HG03565 (cell line): ENCODE measurements at regions not wholly inside any gene's neighbourhood (a gene's known extent, or its start where the extent isn't known, plus 50 kb on each side); places are given as distances from the start of the nearest gene placed in this dataset.

ENCODE experiments used
- ATAC-seq: cut with Tn5 transposase; IDR thresholded peaks from one replicate; pipeline ENCODE4 v1.9.1; 2021; ENCODE audit warnings: mild to moderate bottlenecking, moderate library complexity; ENCODE audit not compliant: unreplicated experiment

- no peak for ATAC-seq
These were observed 52.2 kb downstream of the FAT3 start for GRCh38 chr11:92276773-92277172.

GRCh38 chr11:92277871-92278270 lies 53.3 kb downstream of the FAT3 start:
- ATAC-seq: no peak

DNA sequence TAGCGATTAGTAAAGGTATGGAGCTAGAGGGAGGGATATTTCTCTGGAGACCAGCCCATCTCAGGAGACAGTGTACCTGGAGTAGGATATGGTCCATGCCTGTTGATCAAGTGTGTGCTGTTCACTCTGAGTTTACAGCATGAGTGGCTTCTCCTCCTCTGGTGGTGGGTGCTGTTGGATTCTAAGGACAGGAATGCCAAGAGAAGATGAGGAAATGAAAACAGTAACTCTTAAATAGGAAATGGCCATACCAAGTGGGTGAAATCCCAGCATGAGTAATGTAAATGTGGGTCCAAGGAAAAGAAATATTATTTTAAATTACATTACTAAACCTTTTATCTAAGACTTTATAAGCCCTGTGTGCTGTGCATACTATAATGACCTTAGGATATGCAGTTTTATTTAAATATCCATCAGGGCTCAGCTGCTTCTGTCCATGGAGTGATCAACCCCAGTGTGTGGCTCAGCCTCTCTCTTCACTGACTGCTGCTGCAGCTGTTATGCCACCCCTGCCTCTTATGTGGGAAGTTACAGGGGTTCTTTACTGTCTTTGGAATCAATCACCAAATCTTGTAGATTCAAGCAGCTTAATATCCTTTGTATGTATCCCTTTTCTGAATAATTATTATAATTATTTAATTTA lies 54.3 kb downstream of the FAT3 start:
- no peak for ATAC-seq

DNA sequence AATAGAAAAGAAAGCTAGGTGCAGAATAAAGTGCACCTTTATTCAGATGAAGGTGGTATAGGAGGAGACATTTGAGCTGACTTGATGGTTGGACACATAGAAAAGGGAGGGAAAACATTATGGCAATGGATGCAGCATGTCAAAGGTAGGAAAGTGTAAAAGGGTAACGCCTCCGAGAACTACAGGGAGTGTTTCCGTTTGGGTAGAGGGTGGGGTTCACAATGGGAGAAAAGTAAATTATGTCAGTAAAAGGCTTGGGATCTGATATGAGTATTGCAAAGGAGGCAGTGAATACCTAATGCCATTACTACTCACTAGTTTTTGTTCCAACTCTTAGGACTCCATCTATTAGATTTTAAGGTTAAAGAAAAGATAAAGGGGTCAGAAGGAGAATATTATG lies 59.5 kb downstream of the FAT3 start:
- ATAC-seq: no peak

GRCh38 chr11:92284558-92284957 lies 59.9 kb downstream of the FAT3 start:
- no peak for ATAC-seq

GRCh38 chr11:92285776-92286175 lies 61.2 kb downstream of the FAT3 start:
- no peak for ATAC-seq

DNA sequence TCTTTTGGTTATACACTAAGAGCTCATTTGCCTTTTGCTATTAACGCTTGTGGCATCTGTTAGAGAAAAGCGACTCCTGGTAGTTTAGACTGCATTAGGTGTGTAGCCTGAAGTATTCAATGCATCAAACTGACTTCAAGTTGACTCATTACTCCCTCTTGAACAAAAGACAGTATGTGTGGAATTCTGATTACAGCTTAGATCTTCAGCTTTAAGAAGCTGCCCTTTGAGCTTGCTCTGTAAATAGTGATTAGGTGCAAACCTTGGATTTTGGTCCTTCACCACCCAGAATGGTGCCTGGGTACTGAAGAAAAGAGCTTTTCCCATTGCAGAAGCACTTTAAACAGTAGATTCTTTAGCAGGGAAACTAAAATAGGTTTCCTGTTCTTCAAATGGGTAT lies 62.1 kb downstream of the FAT3 start:
- no peak for ATAC-seq

- ATAC-seq: no peak
These were observed 70.8 kb downstream of the FAT3 start for GRCh38 chr11:92295175-92296137.

GRCh38 chr11:92296138-92296515 lies 71.5 kb downstream of the FAT3 start:
- ATAC-seq: no peak

DNA sequence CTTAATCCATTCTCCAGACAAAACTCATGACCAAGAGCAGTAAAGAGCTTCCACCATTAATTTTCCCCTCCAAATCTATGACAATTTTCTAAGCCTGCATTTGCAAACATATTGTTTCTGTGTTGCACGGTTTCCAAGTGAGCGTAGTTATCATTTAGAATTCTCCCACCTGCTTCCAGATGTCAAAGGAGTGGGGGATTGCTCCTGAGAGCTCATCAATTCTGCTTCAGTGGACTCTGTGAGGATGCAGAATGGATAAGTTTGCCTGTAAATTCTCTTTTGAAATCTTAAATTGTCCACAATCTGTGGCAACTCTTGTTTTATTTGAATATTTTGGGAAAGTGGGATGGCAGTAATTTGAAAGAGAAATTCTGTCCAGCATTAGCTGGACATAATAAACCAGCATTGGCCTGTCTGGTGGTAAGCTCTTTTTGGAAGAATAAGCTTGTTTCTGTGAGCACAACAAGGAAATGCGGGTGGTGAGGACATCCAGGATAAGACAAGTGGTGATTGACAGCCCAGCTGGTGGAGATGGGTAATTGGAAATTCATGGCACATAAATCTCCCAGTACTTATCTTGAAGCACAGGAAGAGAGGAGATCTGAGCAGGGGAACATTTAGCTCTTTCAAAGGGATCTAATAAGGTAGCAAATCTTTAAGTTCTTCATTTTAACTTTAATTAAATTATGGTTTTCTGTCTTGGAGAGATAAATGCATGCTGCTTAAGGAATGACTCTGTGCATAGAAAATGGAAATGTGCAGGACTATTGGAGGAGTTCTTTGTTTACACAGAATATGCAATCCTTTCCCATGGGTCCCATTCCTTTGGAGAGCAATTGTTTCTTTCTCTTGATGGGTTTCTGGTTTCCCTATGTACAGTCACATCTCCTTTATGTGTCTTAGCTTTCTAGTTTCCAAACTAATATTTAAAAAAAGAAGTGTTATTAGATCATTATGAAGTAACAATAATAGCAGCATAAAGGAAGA lies 73.2 kb downstream of the FAT3 start:
- no peak for ATAC-seq

GRCh38 chr11:92300876-92301275 lies 76.3 kb downstream of the FAT3 start:
- no peak for ATAC-seq

GRCh38 chr11:92302770-92303169 lies 78.2 kb downstream of the FAT3 start:
- ATAC-seq: no peak

DNA sequence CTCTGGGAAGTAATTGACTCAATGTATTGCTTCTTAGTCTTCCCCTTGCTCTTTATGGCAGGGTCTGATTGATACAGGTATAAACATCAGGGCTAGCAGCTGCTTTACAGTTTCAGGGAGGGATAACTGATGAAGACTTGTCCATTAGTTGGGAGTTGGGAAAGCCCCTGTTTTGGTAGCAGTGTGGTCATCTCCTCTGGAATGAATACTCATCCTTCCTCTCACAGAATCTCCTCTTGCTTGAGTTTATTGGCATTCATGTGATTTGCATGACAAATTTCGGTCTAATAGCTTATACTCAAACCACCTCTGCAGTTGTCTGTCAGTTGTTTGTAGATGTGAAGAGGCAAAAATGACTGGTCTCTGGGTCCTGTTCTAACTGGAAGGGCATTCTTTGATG lies 79.7 kb downstream of the FAT3 start:
- no peak for ATAC-seq

DNA sequence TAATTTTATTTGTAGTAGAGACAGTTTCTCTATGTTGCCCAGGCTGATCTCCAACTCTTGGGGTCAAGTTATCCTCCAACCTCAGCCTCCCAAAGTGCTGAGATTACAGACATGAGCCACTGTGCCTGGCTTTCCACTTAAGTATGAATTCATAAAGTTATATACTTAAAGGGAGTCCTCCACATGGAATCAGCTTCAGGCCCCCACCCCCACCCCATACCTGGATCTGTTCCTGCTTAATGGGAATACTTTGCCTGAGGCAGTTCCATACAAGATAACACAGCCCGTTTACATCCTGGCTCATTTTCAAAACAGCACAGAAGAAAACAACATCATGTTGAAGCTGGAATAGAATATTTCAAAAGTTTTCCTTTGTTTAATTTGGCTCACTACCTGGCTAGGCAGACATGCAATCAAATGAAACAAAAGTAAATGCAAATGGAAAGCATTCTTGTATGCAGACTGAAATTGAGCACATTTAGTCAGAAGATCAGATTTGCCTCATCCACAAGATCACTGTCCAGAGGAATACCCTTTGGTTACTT lies 82.4 kb downstream of the FAT3 start:
- ATAC-seq: no peak

- no peak for ATAC-seq
These were observed 83.7 kb downstream of the FAT3 start for GRCh38 chr11:92308366-92308765.

DNA sequence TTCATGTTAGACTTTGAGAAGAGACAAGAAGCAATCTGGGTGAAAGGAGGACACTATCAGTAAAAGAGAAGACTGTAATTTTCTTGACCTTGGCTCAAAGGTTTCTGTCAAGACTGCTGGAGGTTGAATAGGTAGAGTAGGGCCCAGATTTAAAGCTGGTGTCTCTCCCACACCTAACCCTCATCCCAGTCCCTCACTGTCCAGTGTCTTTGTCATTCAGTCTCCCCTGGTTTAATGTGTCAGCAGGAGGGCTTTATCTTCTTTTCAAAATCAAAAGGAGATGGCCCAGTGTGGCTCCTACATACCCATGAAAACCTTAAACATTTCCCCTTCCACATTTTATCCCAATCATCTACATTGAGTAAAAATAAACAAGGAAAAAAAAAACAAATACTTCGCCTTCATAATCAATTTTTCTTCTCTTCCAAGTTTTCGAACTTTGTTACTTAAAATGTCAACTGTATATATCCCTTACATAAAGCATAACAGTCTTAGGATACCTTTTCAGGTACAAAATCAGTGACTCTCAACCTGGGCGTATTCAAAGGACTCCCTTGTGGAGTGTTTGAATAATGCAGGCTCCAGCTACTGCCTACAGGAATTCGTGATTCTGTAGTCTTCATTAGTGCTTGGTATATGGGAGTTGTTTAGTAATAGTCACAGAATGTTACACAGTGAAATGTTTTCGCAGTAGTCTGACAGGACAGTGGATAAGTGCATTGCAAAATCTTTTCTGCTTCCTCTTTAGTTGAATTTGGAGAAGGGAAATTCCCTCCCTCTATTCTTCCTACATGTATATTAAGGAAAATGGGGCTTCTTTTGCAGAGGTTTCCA lies 87.2 kb downstream of the FAT3 start:
- ATAC-seq: no peak

DNA sequence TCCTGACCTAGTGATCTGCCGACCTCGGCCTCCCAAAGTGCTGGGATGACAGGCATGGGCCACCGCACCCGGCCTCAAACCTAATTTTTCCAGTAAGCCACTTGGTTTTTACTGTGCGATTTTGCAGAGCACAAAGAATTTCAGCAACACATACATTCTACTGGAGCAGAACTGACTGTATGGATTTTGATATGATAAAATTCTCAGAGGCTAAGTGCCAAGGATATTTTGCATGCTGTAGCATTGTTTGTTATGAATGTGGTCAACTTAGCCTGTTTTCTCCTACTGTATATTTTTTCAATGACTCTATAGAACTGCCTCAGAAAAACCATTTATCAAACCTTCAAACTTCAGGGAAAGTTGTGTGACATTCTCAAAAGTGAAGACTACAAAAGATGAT lies 89.2 kb downstream of the FAT3 start:
- ATAC-seq: no peak

- ATAC-seq: no peak
These were observed 89.9 kb downstream of the FAT3 start for GRCh38 chr11:92314499-92314898.

DNA sequence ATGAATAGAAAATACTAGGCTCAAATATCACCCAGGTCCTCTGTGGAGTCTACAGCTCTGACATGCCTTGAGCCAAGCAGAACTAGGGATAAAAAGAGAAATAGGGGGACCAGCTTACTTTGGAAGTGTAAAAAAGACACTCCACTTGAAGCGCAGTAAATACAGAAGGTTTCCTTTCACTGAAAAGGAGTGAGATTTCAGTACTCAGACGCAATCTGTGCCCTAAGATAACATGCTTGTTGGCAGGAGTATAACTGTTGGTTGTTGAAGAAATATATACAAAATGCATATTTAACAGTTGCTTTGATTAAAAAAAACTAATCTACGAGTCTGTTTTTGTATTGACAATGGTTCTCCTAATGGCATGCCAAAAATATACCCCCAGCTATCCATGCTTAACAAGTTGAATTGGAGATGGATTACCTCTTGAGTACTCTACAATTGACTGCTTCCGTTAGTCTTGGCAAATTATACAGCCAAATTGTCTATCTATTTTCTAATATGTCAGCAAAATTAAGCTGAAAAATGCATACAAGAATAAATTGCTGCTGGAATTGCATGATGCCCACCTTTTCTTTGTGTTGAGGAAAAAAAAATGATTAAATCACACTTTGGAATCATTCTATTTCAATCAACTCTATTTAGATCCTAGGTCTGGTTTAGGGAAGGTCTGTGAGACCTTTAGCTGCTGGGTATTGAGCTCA lies 91.6 kb downstream of the FAT3 start:
- ATAC-seq: no peak
